GM19463 (cell line): ENCODE measurements at regions not wholly inside any gene's neighbourhood (a gene's known extent, or its start where the extent isn't known, plus 50 kb on each side); places are given as distances from the start of the nearest gene placed in this dataset.
"Not testable (repeated sequence)": the region's sequence is repeated elsewhere in the genome, so short reads cannot be mapped to it uniquely, and the experiment has no call there.

Source experiments
- ATAC-seq: cut with Tn5 transposase; IDR thresholded peaks from one replicate; pipeline ENCODE4 v1.9.1; 2021; ENCODE audit warnings: mild to moderate bottlenecking, moderate library complexity; ENCODE audit not compliant: unreplicated experiment

DNA sequence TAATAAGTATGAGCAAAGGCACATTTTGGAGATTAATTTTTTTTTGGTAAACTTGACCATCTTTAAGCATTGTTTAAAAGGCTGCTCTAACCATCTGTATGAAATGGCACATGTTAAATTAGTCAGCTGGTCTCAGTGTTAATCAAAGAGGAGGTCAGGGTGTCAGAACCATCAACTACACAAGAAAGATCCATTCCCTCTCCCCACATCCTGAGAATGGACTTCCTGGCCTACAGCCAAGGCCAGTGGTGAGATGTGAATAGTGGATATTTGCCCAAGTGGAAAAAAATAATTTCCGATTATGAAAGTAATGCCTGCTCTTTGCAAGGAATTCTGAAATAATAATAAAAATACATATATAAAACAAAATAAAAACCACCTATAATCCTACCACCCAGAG, 641.7 kb downstream of the NR2F2 start:
- ATAC-seq: no peak

DNA sequence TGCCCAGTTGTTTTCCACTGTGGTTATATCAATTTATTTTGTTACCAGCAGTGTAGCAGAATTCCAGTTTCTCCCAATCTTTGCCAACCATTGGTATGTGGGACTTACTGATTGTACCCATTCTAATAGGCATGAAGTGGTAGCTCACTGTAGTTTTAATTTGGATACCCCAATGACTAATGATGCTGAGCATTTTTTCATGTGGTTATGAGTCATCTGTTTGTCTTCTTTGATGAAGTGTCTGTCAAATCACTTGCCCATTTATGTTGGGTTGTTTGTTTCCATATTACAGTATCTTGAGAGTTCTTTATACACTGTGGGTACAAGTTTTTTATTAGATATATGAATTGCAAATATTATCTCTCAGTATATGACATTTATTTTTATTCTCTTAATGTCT, 644.3 kb downstream of the NR2F2 start:
- no peak for ATAC-seq

- no peak for ATAC-seq
Measured at GRCh38 chr15:96977886-96978285, 647.4 kb downstream of the NR2F2 start.

- ATAC-seq: no peak
Measured at GRCh38 chr15:96978937-96979473, 648.5 kb downstream of the NR2F2 start.

- ATAC-seq: not testable (repeated sequence)
Measured at GRCh38 chr15:96984121-96984671, 653.7 kb downstream of the NR2F2 start.

- ATAC-seq: no peak
Measured at GRCh38 chr15:96992817-96993216, 662.3 kb downstream of the NR2F2 start.

- ATAC-seq: no peak
Measured at GRCh38 chr15:96997538-96997937, 667.0 kb downstream of the NR2F2 start.

- ATAC-seq: no peak
Measured at GRCh38 chr15:97009031-97009431, 678.5 kb downstream of the NR2F2 start.

DNA sequence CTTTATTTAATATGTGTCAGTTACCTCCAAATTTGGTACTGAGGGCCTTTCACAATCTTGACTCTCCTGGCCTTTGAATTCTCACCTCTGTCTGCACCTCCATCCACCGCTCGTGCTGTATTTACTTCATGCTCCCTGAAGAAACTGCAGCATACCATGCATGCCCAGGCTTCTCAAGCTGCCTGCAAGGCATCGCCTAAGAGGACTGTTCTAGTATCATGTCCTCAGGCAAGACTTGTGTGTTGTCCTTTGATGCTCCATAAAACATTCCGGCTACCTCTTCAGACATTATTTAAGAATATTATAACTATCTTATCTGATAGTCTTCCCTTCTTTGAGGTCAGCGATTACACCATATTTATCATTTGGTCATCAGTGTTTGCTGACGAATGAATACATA, 682.5 kb downstream of the NR2F2 start:
- ATAC-seq: no peak

GRCh38 chr15:97013491-97013890, 683.0 kb downstream of the NR2F2 start:
- ATAC-seq: no peak

DNA sequence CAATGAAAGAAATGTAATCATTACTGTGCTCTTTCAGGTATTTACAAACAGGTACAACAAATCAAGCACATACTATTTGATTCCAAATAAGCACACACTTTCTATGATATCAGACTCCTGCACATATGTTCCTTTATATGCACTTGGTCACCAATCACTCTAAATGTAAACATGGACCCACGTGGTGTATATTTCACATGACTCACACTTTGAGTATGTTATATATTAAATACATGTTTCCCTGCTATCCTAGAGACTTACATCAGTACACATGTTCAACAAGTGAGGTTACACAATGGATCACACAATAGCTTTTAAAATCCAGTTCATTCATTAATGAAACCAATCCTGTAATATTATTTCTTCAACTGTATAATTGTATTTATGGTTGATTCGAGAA, 683.5 kb downstream of the NR2F2 start:
- no peak for ATAC-seq

DNA sequence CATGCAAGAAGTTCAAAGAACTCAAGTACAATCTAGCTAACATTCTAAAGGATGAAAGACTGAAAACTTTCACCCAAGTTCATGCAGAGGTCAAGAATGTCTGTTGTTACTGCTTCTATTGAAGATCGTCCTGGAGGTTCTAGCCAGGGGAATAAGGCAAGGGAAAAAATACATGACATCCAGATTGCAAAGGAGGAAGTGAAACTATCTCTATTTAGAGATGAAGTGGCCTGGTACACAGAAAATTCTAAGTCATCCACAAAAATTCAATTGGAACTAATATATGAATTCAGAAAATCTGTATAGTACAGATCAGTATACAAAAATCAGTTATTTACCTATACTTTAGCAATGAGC, 693.0 kb downstream of the NR2F2 start:
- ATAC-seq: no peak

DNA sequence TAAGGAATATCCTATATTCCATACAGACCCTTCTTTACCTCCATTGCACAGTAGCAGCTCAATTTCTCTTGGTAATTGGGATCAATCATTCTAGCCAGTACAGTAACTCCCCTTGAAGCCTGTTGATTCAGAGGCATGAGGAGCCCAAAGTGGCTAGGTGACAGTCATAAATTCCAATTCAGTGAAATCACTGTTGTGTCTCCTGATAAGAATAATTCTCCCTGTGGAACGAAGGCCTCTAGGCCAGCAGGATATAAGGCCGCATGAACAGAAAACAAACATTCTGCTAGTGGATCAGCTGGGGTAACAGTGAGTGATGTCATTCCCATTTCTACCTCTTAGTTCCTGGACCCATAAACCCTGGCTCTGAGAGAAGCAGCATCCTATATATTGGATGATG, 696.3 kb downstream of the NR2F2 start:
- no peak for ATAC-seq

GRCh38 chr15:97027772-97028171, 697.3 kb downstream of the NR2F2 start:
- ATAC-seq: no peak

- ATAC-seq: no peak
Measured at GRCh38 chr15:97030251-97030650, 699.8 kb downstream of the NR2F2 start.

DNA sequence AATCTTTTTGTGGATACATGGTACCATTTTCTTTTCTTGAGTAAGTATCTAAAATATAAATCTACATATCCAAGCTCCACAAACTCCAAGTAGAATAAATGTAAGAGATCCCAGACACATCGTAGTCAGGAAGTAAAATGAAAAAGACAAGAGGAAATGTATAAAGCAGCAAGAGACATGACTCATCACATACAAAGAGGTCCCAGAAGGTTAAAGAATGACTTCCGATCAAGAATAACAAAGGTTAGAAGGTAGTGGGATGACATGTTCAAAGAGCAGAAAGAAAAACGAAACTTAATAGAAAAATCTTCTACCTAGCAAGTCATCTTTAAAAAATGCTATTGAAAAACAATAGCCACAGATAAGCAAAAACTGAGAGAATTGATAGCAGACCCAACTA, 705.8 kb downstream of the NR2F2 start:
- no peak for ATAC-seq

DNA sequence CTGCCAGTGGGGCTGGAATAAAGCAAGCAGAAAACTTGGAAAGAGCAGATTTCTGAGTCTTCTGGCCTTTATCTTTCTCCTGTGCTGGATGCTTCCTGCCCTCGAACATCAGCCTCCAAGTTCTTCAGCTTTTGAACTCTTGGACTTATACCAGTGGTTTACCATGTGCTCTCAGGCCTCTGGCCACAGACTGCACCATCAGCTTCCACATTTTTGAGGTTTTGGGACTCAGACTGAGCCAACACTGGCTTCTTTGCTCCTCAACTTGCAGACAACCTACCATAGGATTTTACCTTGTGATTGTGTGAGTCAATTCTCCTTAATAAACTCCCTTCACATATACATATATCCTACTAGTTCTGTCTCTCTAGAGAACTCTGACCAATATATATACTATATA, 706.6 kb downstream of the NR2F2 start:
- ATAC-seq: no peak

GRCh38 chr15:97045666-97046421, 715.3 kb downstream of the NR2F2 start:
- no peak for ATAC-seq

DNA sequence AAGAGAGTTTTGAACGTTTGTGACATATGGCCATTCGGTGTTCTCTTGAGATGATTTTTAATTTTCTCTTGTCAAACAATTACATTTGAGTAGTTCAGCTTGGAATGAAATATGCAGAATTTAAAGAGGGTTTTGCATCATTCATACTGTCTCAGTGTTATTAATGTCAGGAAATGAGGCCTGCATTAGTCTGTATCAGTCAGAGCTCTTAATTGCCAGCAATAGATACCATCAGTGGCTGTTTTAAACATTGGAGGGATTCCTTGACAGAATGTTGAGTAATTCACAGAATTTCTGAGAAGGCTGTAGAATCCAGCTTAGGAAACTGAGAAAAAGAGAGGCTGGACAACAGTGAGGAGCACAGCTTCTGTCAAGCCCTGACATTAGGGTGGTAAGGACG, 722.0 kb downstream of the NR2F2 start:
- no peak for ATAC-seq

- ATAC-seq: no peak
Measured at GRCh38 chr15:97053635-97054034, 723.1 kb downstream of the NR2F2 start.

DNA sequence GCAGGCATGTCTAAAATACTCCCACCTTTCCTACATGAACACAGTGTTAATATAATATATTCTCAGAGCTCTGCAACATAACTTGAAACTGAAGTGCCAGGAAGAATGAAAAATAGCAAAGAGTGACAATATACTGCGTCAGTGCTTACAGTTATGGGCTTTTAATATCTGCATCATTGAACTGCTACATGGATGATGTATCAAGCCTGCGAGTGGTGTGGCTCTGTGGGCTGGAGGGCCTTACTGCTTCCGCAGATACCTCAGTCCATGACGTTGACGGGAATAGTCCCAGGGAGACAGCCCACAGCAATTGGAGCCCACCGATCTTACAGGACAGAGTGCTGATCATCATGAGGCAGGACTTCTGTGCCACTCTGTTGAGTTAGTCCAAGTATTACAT, 727.0 kb downstream of the NR2F2 start:
- ATAC-seq: no peak

DNA sequence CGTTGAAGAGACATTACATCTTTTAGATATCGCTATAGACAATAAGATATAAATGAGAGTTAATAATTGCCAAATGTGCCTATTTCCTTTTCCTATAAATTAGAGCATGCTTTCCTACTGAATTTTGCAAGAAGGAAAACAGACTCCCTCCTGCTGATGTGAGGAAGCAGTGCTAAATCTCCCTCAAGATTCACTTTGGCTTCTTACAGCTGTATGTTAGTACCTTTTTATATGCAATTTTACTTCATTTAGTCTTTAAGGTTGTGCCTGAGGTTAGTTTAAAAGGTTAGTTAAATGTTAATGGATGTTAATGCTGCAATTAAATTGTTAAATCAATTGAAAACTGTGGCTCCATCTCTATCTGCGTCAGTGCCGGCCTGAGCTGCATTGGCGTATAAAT, 728.8 kb downstream of the NR2F2 start:
- no peak for ATAC-seq

- ATAC-seq: no peak
Measured at GRCh38 chr15:97061392-97061791, 730.9 kb downstream of the NR2F2 start.
